Transverse colon (tissue), 4 donors: ENCODE measurements at regions not wholly inside any gene's neighbourhood (a gene's known extent, or its start where the extent isn't known, plus 50 kb on each side); places are given as distances from the start of the nearest gene placed in this dataset.

Source experiments
- CTCF ChIP-seq, 5 experiments: fragments of 200-600 bp in 3 of 5; fragments of 450-650 bp in 2 of 5; sonication (generic) in 3 of 5; IDR thresholded peaks; 1 replicate in 2 of 5; 2 replicates in 3 of 5; pipeline ENCODE4 v1.5.1; 2016 to 2017; ENCODE audit warnings: antibody characterized with exemption in 5 of 5, inconsistent platforms in 3 of 5, mild to moderate bottlenecking in 2 of 5, moderate library complexity in 1 of 5
- POLR2AphosphoS5 ChIP-seq, 3 donors: sonication (generic); formaldehyde crosslinking; IDR thresholded peaks; one replicate each; pipeline ENCODE4 v1.6.1; 2016; ENCODE audit warnings: antibody characterized with exemption in 3 of 3

DNA sequence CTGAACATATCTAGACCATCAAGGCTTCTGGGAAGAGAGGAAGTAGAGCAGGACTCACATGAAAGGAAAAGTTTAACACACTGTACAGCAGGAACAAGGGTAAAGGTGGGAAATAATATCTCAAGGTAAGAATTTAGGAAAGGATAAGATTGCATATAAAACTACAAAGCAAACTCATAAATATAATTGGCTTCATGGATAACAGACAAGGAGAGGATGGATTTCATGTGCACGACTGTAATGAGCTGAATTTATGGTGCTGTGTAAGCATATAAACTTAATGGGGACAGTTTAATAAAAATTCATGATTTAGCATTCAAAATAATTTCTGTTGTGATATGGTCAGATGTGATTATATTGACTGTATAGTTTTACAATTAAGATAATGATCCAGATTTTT lies 298.0 kb downstream of the GXYLT1 start:
- TF ChIP-seq CTCF (IDR thresholded peaks at IDR 0.05) = no peak
- TF ChIP-seq POLR2AphosphoS5 (IDR thresholded peaks at IDR 0.05) = no peak
